Spleen (tissue), 11 donors: ENCODE measurements at regions not wholly inside any gene's neighbourhood (a gene's known extent, or its start where the extent isn't known, plus 50 kb on each side); places are given as distances from the start of the nearest gene placed in this dataset.
A peak's percentile ranks its signal among the peaks of the same experiment; 100 is the strongest.

Experiments
- DNase-seq: peaks from one replicate; pipeline ENCODE4 v3.0.0-alpha.2; 2020
- H3K27ac ChIP-seq, 8 donors: fragments of 200-600 bp; sonication (generic) in 7 of 8; 1 replicate in 4 of 8; 2 replicates in 4 of 8; pipeline versions ENCODE4 v1.5.0 to v1.8.0; 2016 to 2021; ENCODE audit warnings: inconsistent platforms in 4 of 8, mild to moderate bottlenecking in 4 of 8, moderate library complexity in 1 of 8
- H3K27me3 ChIP-seq, 7 donors: fragments of 200-600 bp; sonication (generic) in 6 of 7; replicated peaks in 1 of 7; 1 replicate in 4 of 7; 2 replicates in 3 of 7; pipeline versions ENCODE4 v1.5.0 to v1.8.0; 2016 to 2021; ENCODE audit warnings: inconsistent platforms in 3 of 7, mild to moderate bottlenecking in 1 of 7
- H3K36me3 ChIP-seq, 6 donors: fragments of 200-600 bp; sonication (generic) in 5 of 6; 1 replicate in 4 of 6; 2 replicates in 2 of 6; pipeline versions ENCODE4 v1.5.0 to v1.8.0; 2016 to 2021; ENCODE audit warnings: inconsistent platforms in 2 of 6
- H3K4me1 ChIP-seq, 6 donors: fragments of 200-600 bp; sonication (generic) in 5 of 6; 1 replicate in 3 of 6; 2 replicates in 3 of 6; pipeline versions ENCODE4 v1.5.0 to v1.8.0; 2016 to 2021; ENCODE audit warnings: inconsistent platforms in 3 of 6
- H3K4me3 ChIP-seq, 8 donors: fragments of 200-600 bp; sonication (generic) in 7 of 8; 1 replicate in 4 of 8; 2 replicates in 4 of 8; pipeline versions ENCODE4 v1.5.0 to v1.8.0; 2016 to 2021; ENCODE audit warnings: inconsistent platforms in 4 of 8, mild to moderate bottlenecking in 4 of 8, moderate library complexity in 2 of 8
- H3K9me3 ChIP-seq, 8 donors: fragments of 200-600 bp; sonication (generic) in 7 of 8; 1 replicate in 4 of 8; 2 replicates in 4 of 8; pipeline versions ENCODE4 v1.5.0 to v1.8.0; 2016 to 2021; ENCODE audit warnings: inconsistent platforms in 4 of 8
- CTCF ChIP-seq, 11 experiments: fragments of 200-600 bp in 7 of 11; fragments of 450-650 bp in 4 of 11; sonication (generic) in 4 of 11; IDR thresholded peaks in 8 of 11; conservative IDR thresholded peaks in 3 of 11; 1 replicate in 7 of 11; 2 replicates in 4 of 11; pipeline versions ENCODE4 v1.4.0 to v1.8.0; 2016 to 2021; ENCODE audit warnings: antibody characterized with exemption in 11 of 11, inconsistent platforms in 4 of 11, mild to moderate bottlenecking in 1 of 11
- POLR2A ChIP-seq, 3 donors: fragments of 450-650 bp; IDR thresholded peaks; one replicate each; pipeline ENCODE4 v1.5.1; 2017; ENCODE audit warnings: antibody characterized with exemption in 3 of 3, mild to moderate bottlenecking in 1 of 3
- POLR2AphosphoS5 ChIP-seq, 3 donors: sonication (generic); formaldehyde crosslinking; IDR thresholded peaks; one replicate each; pipeline ENCODE4 v1.5.1; 2017; ENCODE audit warnings: antibody characterized with exemption in 3 of 3
- WGBS, 5 donors: extraction: QIAGEN DNeasy Blood & Tissue Kit in 3 of 5; methylation state at CpG; one replicate each; pipeline versions ENCODE4 v1.1.5 to v1.1.7; 2013 to 2018; 5-methylcytosine and 5-hydroxymethylcytosine counted together
- intact Hi-C: fragments of 100-400 bp; cut with DNase I; formaldehyde crosslinking; loops from one replicate; pipeline ENCODE4 v1.15.0; 2023; ENCODE audit warnings: low total_unique reads
- donor health status: healthy with polysubstance abuse.
- donor health status: DM: no; HTN: no; CAD: no; lungs with moderate emphysema.
- donor health status: DM: no; HTN: no; CAD: no.
- donor health status: Bipolar disorder and iron deficiency.
- donor health status: healthy.
- donor health status: DM: no; HTN: no; CAD: no.
- donor health status: DM: yes; HTN: yes; CAD: no.

GRCh38 chrX:69101683-69102251, 63.5 kb downstream of the PJA1 start:
- WGBS, 5 donors = 77 to 89% (median 83%) methylated on average over 1 to 7 of the region's 7 CpGs
- Histone ChIP-seq H3K36me3 (no peaks in the 10 kb centered on the region), H3K9me3 (no peaks in the 10 kb centered on the region), H3K27me3 (peaks cover 0 to 7% (median 0%) of the 10 kb centered on the region in 7 donors), H3K4me1 (no peaks in the 10 kb centered on the region), H3K27ac (no peak overlapping the region), H3K4me3 (no peak overlapping the region)
- no peak for TF ChIP-seq POLR2A (IDR thresholded peaks at IDR 0.05)
- TF ChIP-seq CTCF (IDR thresholded peaks at IDR 0.05 in 8 of 11, conservative IDR thresholded peaks at IDR 0.05 in 3 of 11) = no peak
- TF ChIP-seq POLR2AphosphoS5 (IDR thresholded peaks at IDR 0.05) = no peak
- peak; percentile 2 for DNase-seq
- intact Hi-C loops = no loop called here

GRCh38 chrX:69100478-69100877, 64.8 kb downstream of the PJA1 start:
- TF ChIP-seq POLR2AphosphoS5 (IDR thresholded peaks at IDR 0.05) = no peak
- TF ChIP-seq POLR2A (IDR thresholded peaks at IDR 0.05) = no peak
- TF ChIP-seq CTCF (IDR thresholded peaks at IDR 0.05 in 8 of 11, conservative IDR thresholded peaks at IDR 0.05 in 3 of 11) = no peak
- Histone ChIP-seq H3K36me3 (no peaks in the 10 kb centered on the region), H3K9me3 (no peaks in the 10 kb centered on the region), H3K4me1 (no peaks in the 10 kb centered on the region), H3K27me3 (peaks cover 0 to 7% (median 0%) of the 10 kb centered on the region in 7 donors), H3K27ac (no peak overlapping the region), H3K4me3 (no peak overlapping the region)
- DNase-seq = no peak
- WGBS, 5 donors = 68 to 93% (median 80%) methylated on average over 2 to 4 of the region's 4 CpGs
- intact Hi-C loops = no loop called here

- intact Hi-C loops = no loop called here
- H3K4me3 ChIP-seq = no peak overlapping the region
- H3K4me1 ChIP-seq = no peaks in the 10 kb centered on the region
- H3K27ac ChIP-seq = no peak overlapping the region
- H3K27me3 ChIP-seq = no peaks in the 10 kb centered on the region
- no peaks in the 10 kb centered on the region for H3K36me3 ChIP-seq
- no peak for TF ChIP-seq POLR2AphosphoS5 (IDR thresholded peaks at IDR 0.05)
- TF ChIP-seq POLR2A (IDR thresholded peaks at IDR 0.05) = no peak
- no peak for TF ChIP-seq CTCF (IDR thresholded peaks at IDR 0.05 in 8 of 11, conservative IDR thresholded peaks at IDR 0.05 in 3 of 11)
- no peaks in the 10 kb centered on the region for H3K9me3 ChIP-seq
- DNase-seq = no peak
- WGBS, 5 donors = 79 to 91% (median 90%) methylated on average over 11 to 14 of the region's 14 CpGs
These were observed 67.6 kb downstream of the PJA1 start for GRCh38 chrX:69097451-69098236.

- TF ChIP-seq CTCF (IDR thresholded peaks at IDR 0.05 in 8 of 11, conservative IDR thresholded peaks at IDR 0.05 in 3 of 11) (no peak), POLR2AphosphoS5 (IDR thresholded peaks at IDR 0.05) (no peak), POLR2A (IDR thresholded peaks at IDR 0.05) (no peak)
- 86 to 93% (median 89%) methylated on average over 6 to 7 of the region's 7 CpGs for WGBS, 5 donors
- no peaks in the 10 kb centered on the region for H3K27me3 ChIP-seq
- no peak for DNase-seq
- no peaks in the 10 kb centered on the region for H3K36me3 ChIP-seq
- no peak overlapping the region for H3K4me3 ChIP-seq
- no peaks in the 10 kb centered on the region for H3K9me3 ChIP-seq
- intact Hi-C loops = no loop called here
- H3K27ac ChIP-seq = no peak overlapping the region
- H3K4me1 ChIP-seq = no peaks in the 10 kb centered on the region
These were observed 68.3 kb downstream of the PJA1 start for GRCh38 chrX:69096963-69097362.
